Stomach (tissue), 8 donors: ENCODE measurements at regions not wholly inside any gene's neighbourhood (a gene's known extent, or its start where the extent isn't known, plus 50 kb on each side); places are given as distances from the start of the nearest gene placed in this dataset.

Source experiments
- DNase-seq, 2 donors: peaks; one replicate each; pipeline versions ENCODE4 v3.0.0 to v3.0.0-alpha.2; 2013 to 2019
- H3K27ac ChIP-seq, 5 donors: fragments of 200-600 bp in 4 of 5; sonication (generic) in 4 of 5; one replicate each; pipeline ENCODE4 v1.5.1; 2013 to 2019; ENCODE audit warnings: mild to moderate bottlenecking in 1 of 5, moderate library complexity in 1 of 5
- H3K27me3 ChIP-seq, 3 donors: fragments of 200-600 bp; sonication (generic); one replicate each; pipeline ENCODE4 v1.5.1; 2017 to 2019; ENCODE audit warnings: mixed run types in 1 of 3
- H3K36me3 ChIP-seq, 4 donors: fragments of 200-600 bp; sonication (generic); 1 replicate in 3 of 4; 2 replicates in 1 of 4; pipeline ENCODE4 v1.5.1; 2016 to 2019
- H3K4me1 ChIP-seq, 4 donors: fragments of 200-600 bp; sonication (generic); one replicate each; pipeline ENCODE4 v1.5.1; 2016 to 2019
- H3K4me3 ChIP-seq, 4 donors: fragments of 200-600 bp; sonication (generic) in 3 of 4; one replicate each; pipeline ENCODE4 v1.5.1; 2016 to 2019; ENCODE audit warnings: mild to moderate bottlenecking in 1 of 4
- H3K9me3 ChIP-seq, 4 donors: fragments of 200-600 bp; sonication (generic); one replicate each; pipeline ENCODE4 v1.5.1; 2016 to 2019
- EP300 ChIP-seq: sonication (generic); formaldehyde crosslinking; IDR thresholded peaks from one replicate; pipeline ENCODE4 v1.6.1; 2017; ENCODE audit warnings: antibody characterized with exemption
- POLR2A ChIP-seq, 4 donors: fragments of 450-650 bp; IDR thresholded peaks; one replicate each; pipeline ENCODE4 v1.6.1; 2016; ENCODE audit warnings: antibody characterized with exemption in 4 of 4, control low read depth in 2 of 4, mild to moderate bottlenecking in 1 of 4, moderate library complexity in 1 of 4
- POLR2AphosphoS5 ChIP-seq, 3 donors: sonication (generic); formaldehyde crosslinking; IDR thresholded peaks; one replicate each; pipeline ENCODE4 v1.6.1; 2016; ENCODE audit warnings: antibody characterized with exemption in 3 of 3
- WGBS, 5 donors: extraction: QIAGEN DNeasy Blood & Tissue Kit in 3 of 5; methylation state at CpG; one replicate each; pipeline versions ENCODE4 v1.1.5 to v1.1.7; 2013 to 2018; 5-methylcytosine and 5-hydroxymethylcytosine counted together
- intact Hi-C: fragments of 100-400 bp; cut with DNase I; formaldehyde crosslinking; loops from one replicate; pipeline ENCODE4 v1.15.1; 2023; ENCODE audit warnings: low total_unique reads
- TF ChIP-seq, protein P1 (sequence below), 7 experiments: fragments of 450-650 bp in 4 of 7; fragments of 200-600 bp in 3 of 7; sonication (generic) in 3 of 7; IDR thresholded peaks; one replicate each; pipeline ENCODE4 v1.5.1; 2016 to 2019; ENCODE audit warnings: antibody characterized with exemption in 7 of 7, control low read depth in 2 of 7, mild to moderate bottlenecking in 1 of 7
- donor health status: healthy with polysubstance abuse.
- donor health status: Bipolar disorder and iron deficiency.
- donor health status: healthy.

GRCh38 chr5:77943851-77944250 lies 167.7 kb upstream of the TBCA start:
- 57 to 67% (median 62%) methylated on average over 2 of the region's 2 CpGs for WGBS, 5 donors
- no peak for TF ChIP-seq EP300
- TF ChIP-seq, protein P1, sequence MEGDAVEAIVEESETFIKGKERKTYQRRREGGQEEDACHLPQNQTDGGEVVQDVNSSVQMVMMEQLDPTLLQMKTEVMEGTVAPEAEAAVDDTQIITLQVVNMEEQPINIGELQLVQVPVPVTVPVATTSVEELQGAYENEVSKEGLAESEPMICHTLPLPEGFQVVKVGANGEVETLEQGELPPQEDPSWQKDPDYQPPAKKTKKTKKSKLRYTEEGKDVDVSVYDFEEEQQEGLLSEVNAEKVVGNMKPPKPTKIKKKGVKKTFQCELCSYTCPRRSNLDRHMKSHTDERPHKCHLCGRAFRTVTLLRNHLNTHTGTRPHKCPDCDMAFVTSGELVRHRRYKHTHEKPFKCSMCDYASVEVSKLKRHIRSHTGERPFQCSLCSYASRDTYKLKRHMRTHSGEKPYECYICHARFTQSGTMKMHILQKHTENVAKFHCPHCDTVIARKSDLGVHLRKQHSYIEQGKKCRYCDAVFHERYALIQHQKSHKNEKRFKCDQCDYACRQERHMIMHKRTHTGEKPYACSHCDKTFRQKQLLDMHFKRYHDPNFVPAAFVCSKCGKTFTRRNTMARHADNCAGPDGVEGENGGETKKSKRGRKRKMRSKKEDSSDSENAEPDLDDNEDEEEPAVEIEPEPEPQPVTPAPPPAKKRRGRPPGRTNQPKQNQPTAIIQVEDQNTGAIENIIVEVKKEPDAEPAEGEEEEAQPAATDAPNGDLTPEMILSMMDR (IDR thresholded peaks at IDR 0.05) = no peak
- TF ChIP-seq POLR2A (IDR thresholded peaks at IDR 0.05) = no peak
- no peak for TF ChIP-seq POLR2AphosphoS5 (IDR thresholded peaks at IDR 0.05)
- H3K27ac ChIP-seq = no peak overlapping the region
- no peaks in the 10 kb centered on the region for H3K36me3 ChIP-seq
- peaks cover 0 to 6% (median 2%) of the 10 kb centered on the region in 4 donors for H3K9me3 ChIP-seq
- no peak for DNase-seq
- intact Hi-C loops = no loop called here
- H3K4me3 ChIP-seq = no peak overlapping the region
- H3K27me3 ChIP-seq = peaks cover 0 to 3% (median 0%) of the 10 kb centered on the region in 3 donors
- peaks cover 0 to 15% (median 4%) of the 10 kb centered on the region in 4 donors for H3K4me1 ChIP-seq

GRCh38 chr5:77942578-77943239 lies 166.6 kb upstream of the TBCA start:
- H3K36me3 ChIP-seq = no peaks in the 10 kb centered on the region
- peaks cover 0 to 15% (median 4%) of the 10 kb centered on the region in 4 donors for H3K4me1 ChIP-seq
- H3K9me3 ChIP-seq = peaks cover 0 to 6% (median 2%) of the 10 kb centered on the region in 4 donors
- H3K27me3 ChIP-seq = peaks cover 0 to 3% (median 0%) of the 10 kb centered on the region in 3 donors
- TF ChIP-seq, protein P1 (IDR thresholded peaks at IDR 0.05) = no peak
- no peak for TF ChIP-seq POLR2A (IDR thresholded peaks at IDR 0.05)
- no peak for TF ChIP-seq POLR2AphosphoS5 (IDR thresholded peaks at IDR 0.05)
- no peak for TF ChIP-seq EP300
- 84 to 90% (median 86%) methylated on average over 10 of the region's 10 CpGs for WGBS, 5 donors
- no peak for DNase-seq
- H3K4me3 ChIP-seq = no peak overlapping the region
- intact Hi-C loops = no loop called here
- H3K27ac ChIP-seq = no peak overlapping the region

- no peaks in the 10 kb centered on the region for H3K4me1 ChIP-seq
- H3K27me3 ChIP-seq = peaks cover 0 to 3% (median 0%) of the 10 kb centered on the region in 3 donors
- H3K27ac ChIP-seq = no peak overlapping the region
- peaks cover 0 to 6% (median 2%) of the 10 kb centered on the region in 4 donors for H3K9me3 ChIP-seq
- no peak overlapping the region for H3K4me3 ChIP-seq
- DNase-seq = no peak
- WGBS, 5 donors = 71 to 76% (median 74%) methylated on average over 6 of the region's 6 CpGs
- intact Hi-C loops = no loop called here
- TF ChIP-seq EP300 (no peak), POLR2A (IDR thresholded peaks at IDR 0.05) (no peak), POLR2AphosphoS5 (IDR thresholded peaks at IDR 0.05) (no peak)
- TF ChIP-seq, protein P1 (IDR thresholded peaks at IDR 0.05) = no peak
- no peaks in the 10 kb centered on the region for H3K36me3 ChIP-seq
Measured at GRCh38 chr5:77937015-77937908, 161.1 kb upstream of the TBCA start.

GRCh38 chr5:77936365-77936693 lies 160.2 kb upstream of the TBCA start:
- Histone ChIP-seq H3K4me1 (no peaks in the 10 kb centered on the region), H3K27me3 (peaks cover 0 to 3% (median 0%) of the 10 kb centered on the region in 3 donors), H3K36me3 (no peaks in the 10 kb centered on the region), H3K4me3 (no peak overlapping the region), H3K9me3 (peaks cover 0 to 6% (median 2%) of the 10 kb centered on the region in 4 donors), H3K27ac (no peak overlapping the region)
- intact Hi-C loops = no loop called here
- TF ChIP-seq POLR2A (IDR thresholded peaks at IDR 0.05) = no peak
- TF ChIP-seq POLR2AphosphoS5 (IDR thresholded peaks at IDR 0.05) = no peak
- TF ChIP-seq EP300 = no peak
- TF ChIP-seq, protein P1 (IDR thresholded peaks at IDR 0.05) = no peak
- no peak for DNase-seq
- WGBS, 5 donors = 67 to 80% (median 71%) methylated on average over 3 of the region's 3 CpGs
